HG02759 (cell line): ENCODE measurements at regions not wholly inside any gene's neighbourhood (a gene's known extent, or its start where the extent isn't known, plus 50 kb on each side); places are given as distances from the start of the nearest gene placed in this dataset.
"Not testable (repeated sequence)": the region's sequence is repeated elsewhere in the genome, so short reads cannot be mapped to it uniquely, and the experiment has no call there.

Experiments
- ATAC-seq: cut with Tn5 transposase; IDR thresholded peaks from one replicate; pipeline ENCODE4 v1.9.1; 2021; ENCODE audit warnings: mild to moderate bottlenecking, moderate library complexity; ENCODE audit not compliant: unreplicated experiment

DNA sequence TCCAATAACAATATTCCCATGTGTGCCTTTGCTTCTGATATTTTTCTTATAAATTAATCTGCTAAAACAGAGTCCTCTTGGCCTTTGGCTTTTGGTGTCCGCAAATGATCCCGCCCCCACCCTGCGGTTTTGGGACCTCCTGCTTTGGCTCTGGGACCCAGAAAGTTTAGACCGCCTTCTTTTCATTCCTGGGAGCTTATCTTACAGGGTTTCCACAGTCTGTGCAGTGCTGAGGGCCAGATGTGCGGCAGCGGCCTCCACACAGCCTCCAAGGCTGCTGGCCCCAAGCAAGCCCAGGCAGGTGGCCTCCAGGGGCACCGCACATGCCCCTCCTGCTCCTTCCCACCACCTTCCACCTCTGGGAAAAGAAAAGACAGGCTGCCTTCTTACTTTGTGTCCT lies 191.5 kb downstream of the ERCC6L2 start:
- ATAC-seq, result no peak

DNA sequence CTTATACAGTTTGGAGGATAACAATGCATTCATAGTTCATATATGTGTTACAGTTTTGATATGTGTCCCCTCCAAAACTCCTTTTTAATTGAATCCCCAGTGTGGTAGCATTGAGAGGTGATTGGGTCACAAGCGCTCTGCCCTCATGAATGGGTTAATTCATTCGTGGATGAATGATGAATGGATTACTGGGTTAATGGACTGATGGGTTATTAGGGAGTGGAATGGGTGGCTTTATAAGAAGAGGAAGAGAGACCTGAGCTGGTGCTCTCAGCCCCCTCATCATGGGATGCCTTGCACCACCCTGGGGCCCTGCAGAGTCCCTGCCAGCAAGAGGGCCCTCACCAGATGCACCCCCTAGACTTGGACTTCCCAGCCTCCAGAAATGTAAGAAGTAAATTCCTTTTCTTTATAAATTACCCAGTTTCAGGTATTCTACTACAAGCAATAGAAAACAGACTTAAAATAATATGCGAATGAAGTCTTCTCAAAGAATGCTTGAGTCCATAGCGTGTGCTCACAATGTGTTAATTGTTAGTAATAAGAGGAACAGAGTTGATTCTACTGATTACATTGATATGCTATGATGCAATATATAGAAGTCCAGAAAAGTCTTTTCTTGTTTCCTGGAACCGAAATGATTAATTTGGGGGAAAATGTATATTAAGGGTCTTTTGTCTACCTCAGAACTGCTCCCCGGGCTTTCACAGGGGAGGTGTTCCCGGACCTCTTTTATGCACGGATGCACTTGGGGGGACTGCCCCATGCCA lies 190.2 kb downstream of the ERCC6L2 start:
- no peak for ATAC-seq

GRCh38 chr9:96064826-96065481 lies 189.5 kb downstream of the ERCC6L2 start:
- no peak for ATAC-seq

- no peak for ATAC-seq
Measured at GRCh38 chr9:96062854-96063253, 187.4 kb downstream of the ERCC6L2 start.

GRCh38 chr9:96062031-96062430 lies 186.5 kb downstream of the ERCC6L2 start:
- no peak for ATAC-seq

DNA sequence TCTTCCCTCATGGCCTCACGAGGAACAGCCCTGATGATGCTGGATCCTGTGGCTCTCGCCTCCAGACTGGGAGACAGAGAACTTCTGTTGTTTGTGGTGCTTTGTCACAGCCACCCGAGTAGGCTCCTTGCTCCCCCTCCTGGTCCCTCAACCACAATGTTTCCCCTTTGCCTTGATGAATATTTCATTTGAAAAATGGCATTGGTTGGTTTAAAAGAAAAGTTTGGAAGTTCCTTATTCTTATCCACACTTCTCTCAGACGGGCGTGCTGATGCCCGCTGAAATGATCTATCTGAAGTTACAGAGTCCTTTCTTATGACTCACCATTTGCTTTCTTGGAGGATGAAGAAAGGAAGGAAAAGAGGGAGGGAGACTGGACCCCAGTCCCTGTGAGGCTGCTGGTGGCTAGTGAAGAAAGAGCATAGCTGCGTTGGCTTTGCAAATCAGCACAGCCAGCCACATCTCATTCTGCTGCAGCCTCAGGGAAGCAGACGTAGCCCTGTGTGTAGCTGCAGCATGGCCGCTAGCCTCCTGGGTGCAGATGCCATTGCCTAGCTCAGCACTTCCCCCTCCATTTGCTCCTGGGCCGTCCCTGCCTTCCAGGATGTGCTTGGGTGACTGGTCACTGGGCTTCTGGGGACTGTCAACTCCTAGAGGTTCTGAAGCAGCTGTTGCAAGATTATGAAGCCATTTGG lies 185.9 kb downstream of the ERCC6L2 start:
- ATAC-seq, result no peak

DNA sequence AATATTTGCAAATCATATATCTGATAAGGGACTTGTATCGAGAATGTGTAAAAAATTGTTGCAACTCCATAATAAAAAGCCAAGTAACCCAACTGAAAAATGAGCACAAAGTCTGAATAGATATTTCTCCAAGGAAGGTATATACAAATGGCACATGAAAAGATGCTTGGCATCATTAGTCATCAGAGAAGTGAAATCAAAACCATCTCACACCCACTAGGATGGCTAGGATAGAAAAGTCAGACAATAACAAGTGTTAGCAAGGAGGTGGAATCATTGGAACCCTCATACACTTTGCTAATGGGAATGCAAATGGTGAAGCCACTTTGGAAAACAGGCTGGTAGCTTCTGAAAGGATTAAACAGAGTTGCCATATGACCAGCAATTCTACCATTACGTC lies 182.7 kb downstream of the ERCC6L2 start:
- no peak for ATAC-seq

- ATAC-seq, result no peak
Measured at GRCh38 chr9:96057155-96057554, 181.7 kb downstream of the ERCC6L2 start.

GRCh38 chr9:96056226-96056625 lies 180.7 kb downstream of the ERCC6L2 start:
- no peak for ATAC-seq

- ATAC-seq, result not testable (repeated sequence)
Measured at GRCh38 chr9:96054248-96054647, 178.8 kb downstream of the ERCC6L2 start.

DNA sequence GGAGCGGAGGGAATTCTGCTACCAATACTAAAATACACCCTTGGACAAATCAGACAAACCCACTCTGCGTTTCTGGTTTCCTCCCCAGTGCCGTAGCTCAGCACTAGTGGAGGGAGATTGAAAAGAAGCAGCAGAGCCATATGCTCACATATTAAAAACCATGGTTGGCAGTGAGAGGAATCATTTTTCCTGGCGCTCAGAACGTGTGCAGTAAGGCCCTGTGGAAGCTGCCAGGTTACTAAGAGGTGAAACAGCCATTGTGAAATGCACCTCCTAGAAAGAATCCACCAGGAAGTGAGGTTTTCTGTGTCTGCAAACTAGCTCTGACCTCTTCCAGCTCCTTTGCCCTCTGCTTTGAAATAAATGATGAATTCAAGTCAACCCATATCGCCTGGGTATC lies 177.2 kb downstream of the ERCC6L2 start:
- ATAC-seq, result no peak

DNA sequence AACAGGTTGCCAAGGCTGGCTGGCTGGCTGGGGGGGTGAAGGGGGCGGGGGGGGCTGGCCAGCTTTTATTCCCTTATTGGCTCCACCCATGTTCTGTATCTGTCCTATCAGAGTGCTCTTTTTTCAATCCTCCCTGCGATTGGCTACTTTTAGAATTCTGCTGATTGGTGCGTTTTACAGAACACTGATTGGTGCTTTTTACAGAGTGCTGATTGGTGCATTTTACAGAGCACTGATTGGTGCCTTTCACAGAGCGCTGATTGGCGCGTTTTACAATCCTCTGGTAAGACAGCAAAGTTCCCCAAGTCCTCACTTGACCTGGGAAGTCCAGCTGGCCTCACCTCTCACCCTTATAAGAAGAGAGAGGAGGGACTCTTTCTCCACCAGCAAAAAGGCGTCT lies 175.9 kb downstream of the ERCC6L2 start:
- no peak for ATAC-seq

DNA sequence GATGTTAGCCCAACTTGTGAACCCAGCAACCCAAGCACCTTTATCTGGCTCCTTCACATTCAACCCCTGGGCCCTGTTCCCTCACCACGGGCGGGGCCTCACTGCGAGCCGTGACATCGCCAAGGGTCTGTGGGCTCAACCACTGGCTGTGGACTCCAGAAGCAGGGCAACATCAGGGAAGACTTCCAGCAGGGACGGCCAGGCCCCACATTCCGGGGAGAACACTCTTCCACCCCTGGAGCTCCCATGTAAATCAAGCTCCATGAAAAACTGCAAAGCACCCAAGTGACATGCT lies 175.3 kb downstream of the ERCC6L2 start:
- ATAC-seq, result no peak

DNA sequence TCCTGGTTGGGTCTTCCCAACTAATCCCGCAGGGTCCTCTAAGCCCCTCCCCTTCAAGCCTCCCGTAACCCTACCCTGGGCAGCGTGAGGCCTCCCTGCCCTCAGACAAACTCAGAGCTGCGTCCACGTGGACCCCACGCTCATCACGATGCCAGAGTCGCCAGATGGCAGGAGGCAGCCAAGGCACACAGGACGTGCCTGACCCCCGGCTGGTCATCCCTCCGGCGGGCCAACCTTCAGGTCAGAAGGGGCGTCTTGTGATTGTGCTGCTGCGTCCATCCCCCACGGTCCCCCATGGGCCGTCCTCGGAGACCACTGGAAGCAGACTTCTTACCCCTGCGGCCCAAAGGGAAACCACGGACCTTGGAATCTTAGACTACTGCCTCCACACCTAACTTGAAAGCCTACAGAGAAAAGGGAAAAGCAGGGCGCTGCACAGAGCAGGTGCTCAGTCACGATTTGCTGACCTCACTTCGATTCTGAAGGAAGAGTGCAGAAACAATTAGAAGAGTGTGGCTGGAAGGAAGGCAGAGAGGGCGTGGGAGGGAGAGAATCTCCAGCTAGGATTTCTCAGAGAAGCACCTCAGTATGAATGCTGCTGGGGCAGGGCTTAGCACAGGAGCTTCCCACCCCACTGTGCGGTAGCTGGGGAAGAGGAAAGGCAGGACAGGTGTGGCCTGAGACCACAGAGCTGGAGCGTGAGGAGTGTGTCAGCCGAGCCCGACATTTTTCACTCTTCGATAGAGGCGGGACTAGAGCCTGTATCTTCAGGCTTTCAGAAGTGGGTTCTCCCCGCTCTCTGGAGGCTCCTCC lies 174.8 kb downstream of the ERCC6L2 start:
- no peak for ATAC-seq

DNA sequence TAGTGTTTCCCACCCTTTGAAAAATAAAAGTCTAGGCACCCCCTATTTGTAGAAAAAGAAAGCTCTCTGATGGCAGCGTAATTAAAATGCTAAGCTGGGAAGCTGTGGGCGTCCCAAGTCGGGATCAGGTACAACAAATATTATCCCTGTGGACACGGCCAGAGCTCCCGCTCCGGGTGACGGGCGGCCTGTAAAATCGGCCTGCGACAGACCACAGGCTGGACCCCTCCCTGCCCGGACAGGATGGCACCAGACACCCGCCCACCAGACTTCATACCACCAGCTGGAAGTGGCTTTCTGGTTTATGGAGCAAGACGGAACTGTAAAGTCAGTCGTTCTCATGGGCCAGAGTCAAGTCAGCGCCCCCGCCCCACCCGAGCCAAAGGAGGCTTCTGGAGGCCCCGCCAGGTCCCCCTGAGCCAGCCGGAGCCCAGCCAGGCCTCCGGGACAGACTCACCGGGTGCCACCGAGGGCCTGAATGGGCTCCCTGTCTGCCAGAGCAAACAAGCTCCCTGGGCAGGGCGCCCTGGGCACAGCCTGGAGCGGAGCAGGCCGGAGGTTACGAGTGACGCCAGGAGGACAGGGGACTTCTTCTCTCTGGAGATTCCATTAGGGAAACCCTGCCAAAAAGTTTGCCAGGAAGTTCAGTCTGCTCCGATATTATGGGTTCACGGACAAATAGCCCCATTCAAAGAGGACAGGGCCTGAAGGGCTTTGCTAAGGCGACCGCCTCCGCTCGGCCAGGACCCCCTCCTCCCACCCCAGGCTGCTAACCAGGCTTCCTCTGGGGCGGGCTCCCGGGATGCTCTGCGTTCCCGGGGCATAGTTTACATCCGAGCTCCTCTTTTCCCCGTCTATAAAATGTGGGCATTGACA lies 173.7 kb downstream of the ERCC6L2 start:
- ATAC-seq, result no peak

DNA sequence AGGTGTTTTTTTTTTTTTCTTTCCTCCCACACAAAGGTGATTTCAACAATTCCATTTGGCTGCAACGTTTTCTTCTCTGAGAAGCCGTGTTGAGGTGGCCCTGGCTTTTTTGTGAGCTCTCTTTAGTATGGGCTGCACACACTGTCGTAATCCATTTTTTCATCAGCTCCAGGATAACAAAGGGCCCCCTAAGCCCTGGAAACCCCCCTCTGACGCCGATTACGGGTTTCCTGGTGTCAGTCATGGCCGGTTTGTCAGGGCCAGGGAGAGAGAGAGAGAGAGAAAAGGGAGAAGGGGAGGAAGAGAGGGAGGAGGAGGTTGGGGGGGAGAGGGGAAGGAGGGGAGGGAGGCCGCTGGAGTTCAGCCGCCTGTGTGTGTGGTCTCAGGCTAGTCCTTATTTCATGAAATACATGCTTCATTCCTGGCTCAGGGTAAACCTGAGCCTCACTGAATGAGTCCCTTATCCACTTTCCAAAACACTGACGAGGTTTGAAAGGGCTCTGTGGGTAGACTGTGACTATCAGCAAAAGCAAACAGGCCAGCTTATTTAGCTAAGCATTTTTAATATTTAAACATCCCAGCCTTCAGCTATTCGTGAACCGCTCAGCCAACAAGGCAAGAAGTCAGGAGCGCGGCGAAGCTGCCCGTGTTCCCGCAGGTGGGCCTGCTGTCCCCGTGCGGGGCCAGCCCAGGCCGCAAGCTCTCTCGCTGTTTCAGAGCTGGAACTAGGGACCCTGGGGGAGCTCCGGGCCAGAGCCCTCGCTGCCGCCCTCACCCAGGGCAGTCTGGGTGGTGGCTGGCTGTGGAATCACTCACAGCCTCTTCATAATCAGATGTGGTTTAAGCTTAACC lies 172.8 kb downstream of the ERCC6L2 start:
- ATAC-seq, result no peak

DNA sequence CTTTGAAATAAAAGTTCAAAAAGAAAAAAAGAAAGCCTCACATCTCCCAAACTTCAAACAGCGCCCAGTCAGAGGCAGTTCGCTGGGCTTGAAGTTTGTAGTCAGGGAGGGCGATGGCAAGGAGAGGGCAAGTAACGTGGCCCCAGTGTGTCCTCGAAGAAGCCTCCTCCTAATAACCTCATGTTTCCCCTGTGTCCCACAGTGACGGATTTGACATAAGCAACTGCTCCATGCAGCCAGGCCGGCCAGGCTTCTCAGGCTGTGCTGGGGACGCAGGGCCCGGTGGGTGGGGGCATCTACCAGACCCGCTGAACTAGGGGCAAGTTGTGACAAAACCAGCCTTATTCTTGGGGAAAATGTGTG lies 172.2 kb downstream of the ERCC6L2 start:
- no peak for ATAC-seq

GRCh38 chr9:96047116-96047639 lies 171.7 kb downstream of the ERCC6L2 start:
- no peak for ATAC-seq

GRCh38 chr9:96045811-96046210 lies 170.3 kb downstream of the ERCC6L2 start:
- no peak for ATAC-seq
